Pancreas (tissue), 10 donors: ENCODE measurements at regions not wholly inside any gene's neighbourhood (a gene's known extent, or its start where the extent isn't known, plus 50 kb on each side); places are given as distances from the start of the nearest gene placed in this dataset.
"Not testable (repeated sequence)": the region's sequence is repeated elsewhere in the genome, so short reads cannot be mapped to it uniquely, and the experiment has no call there.

Source experiments
- ATAC-seq, 4 donors: fragments of 200-7000 bp; cut with Tn5 transposase; one replicate each; pipeline versions ENCODE4 v1.8.0 to v1.9.1; 2020; ENCODE audit warnings: mild to moderate bottlenecking in 4 of 4, moderate library complexity in 4 of 4
- DNase-seq, 6 donors: peaks; one replicate each; pipeline ENCODE4 v3.0.0-alpha.2; 2020
- FAIRE-seq: peaks from 2 replicates; lab custom pipeline; 2012; peaks lifted over from hg19 to GRCh38; lab: Jason Lieb, UNC
- H3K27ac ChIP-seq, 4 donors: fragments of 200-600 bp; sonication (generic); 1 replicate in 3 of 4; 2 replicates in 1 of 4; pipeline versions ENCODE4 v1.5.0 to v1.8.0; 2020
- H3K27me3 ChIP-seq, 4 donors: fragments of 200-600 bp; one replicate each; pipeline ENCODE4 v1.8.0; 2021
- H3K36me3 ChIP-seq, 3 donors: fragments of 200-600 bp; sonication (generic) in 1 of 3; one replicate each; pipeline versions ENCODE4 v1.5.0 to v1.8.0; 2020 to 2021
- H3K4me1 ChIP-seq, 3 donors: fragments of 200-600 bp; one replicate each; pipeline ENCODE4 v1.8.0; 2021
- H3K4me3 ChIP-seq, 4 donors: fragments of 200-600 bp; sonication (generic) in 2 of 4; one replicate each; pipeline versions ENCODE4 v1.5.0 to v1.8.0; 2020 to 2021
- H3K9me3 ChIP-seq, 4 donors: fragments of 200-600 bp; one replicate each; pipeline ENCODE4 v1.8.0; 2021
- whole genome bisulfite sequencing, 2 donors: extraction: QIAGEN DNeasy Blood & Tissue Kit; methylation state at CpG; one replicate each; pipeline ENCODE4 v1.1.7; 2013; 5-methylcytosine and 5-hydroxymethylcytosine counted together
- intact Hi-C, 3 donors: fragments of 100-400 bp; cut with DNase I; formaldehyde crosslinking; loops; one replicate each; pipeline versions ENCODE4 v1.11.1 to v1.14.2; 2022
- TF ChIP-seq, protein P1 (sequence below), 4 donors: fragments of 200-600 bp; sonication (generic) in 3 of 4; IDR thresholded peaks; one replicate each; pipeline versions ENCODE4 v1.5.0 to v1.8.0; 2021; ENCODE audit warnings: antibody characterized with exemption in 4 of 4
- donor health status: healthy with polysubstance abuse.
- donor health status: DM: no; HTN: no; CAD: no; lungs with moderate emphysema.
- donor health status: DM: no; HTN: no; CAD: no.
- donor health status: control.
- donor health status: control.
- donor health status: Bipolar disorder and iron deficiency.
- donor health status: DM: yes; HTN: yes; CAD: no.
- donor health status: DM: no; HTN: no; CAD: no.
- donor health status: DM: no; HTN: no; CAD: no.
- donor health status: DM: yes; HTN: yes; CAD: no.

- Histone ChIP-seq H3K27me3 (no peaks in the 10 kb centered on the region), H3K9me3 (no peaks in the 10 kb centered on the region), H3K36me3 (no peaks in the 10 kb centered on the region), H3K4me3 (no peak overlapping the region), H3K4me1 (no peaks in the 10 kb centered on the region), H3K27ac (no peak overlapping the region)
- ATAC-seq = no peak
- FAIRE-seq = no peak
- no peak for DNase-seq
- WGBS, 2 donors = 45 to 50% methylated on average over 4 of the region's 4 CpGs
- intact Hi-C loops = no loop called here
- TF ChIP-seq, protein P1, sequence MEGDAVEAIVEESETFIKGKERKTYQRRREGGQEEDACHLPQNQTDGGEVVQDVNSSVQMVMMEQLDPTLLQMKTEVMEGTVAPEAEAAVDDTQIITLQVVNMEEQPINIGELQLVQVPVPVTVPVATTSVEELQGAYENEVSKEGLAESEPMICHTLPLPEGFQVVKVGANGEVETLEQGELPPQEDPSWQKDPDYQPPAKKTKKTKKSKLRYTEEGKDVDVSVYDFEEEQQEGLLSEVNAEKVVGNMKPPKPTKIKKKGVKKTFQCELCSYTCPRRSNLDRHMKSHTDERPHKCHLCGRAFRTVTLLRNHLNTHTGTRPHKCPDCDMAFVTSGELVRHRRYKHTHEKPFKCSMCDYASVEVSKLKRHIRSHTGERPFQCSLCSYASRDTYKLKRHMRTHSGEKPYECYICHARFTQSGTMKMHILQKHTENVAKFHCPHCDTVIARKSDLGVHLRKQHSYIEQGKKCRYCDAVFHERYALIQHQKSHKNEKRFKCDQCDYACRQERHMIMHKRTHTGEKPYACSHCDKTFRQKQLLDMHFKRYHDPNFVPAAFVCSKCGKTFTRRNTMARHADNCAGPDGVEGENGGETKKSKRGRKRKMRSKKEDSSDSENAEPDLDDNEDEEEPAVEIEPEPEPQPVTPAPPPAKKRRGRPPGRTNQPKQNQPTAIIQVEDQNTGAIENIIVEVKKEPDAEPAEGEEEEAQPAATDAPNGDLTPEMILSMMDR (IDR thresholded peaks at IDR 0.05) = no peak
Observed at GRCh38 chr4:100340512-100341485, 150.5 kb upstream of the DDIT4L start.

GRCh38 chr4:100339870-100340269 is 149.6 kb upstream of the DDIT4L start:
- Histone ChIP-seq H3K4me1 (no peaks in the 10 kb centered on the region), H3K4me3 (no peak overlapping the region), H3K27me3 (no peaks in the 10 kb centered on the region), H3K36me3 (no peaks in the 10 kb centered on the region), H3K27ac (no peak overlapping the region), H3K9me3 (no peaks in the 10 kb centered on the region)
- FAIRE-seq (no peak), DNase-seq (no peak), ATAC-seq (no peak)
- WGBS, 2 donors = 75 to 84% methylated on average over 4 of the region's 4 CpGs
- TF ChIP-seq, protein P1 (IDR thresholded peaks at IDR 0.05) = no peak
- intact Hi-C loops = no loop called here

DNA sequence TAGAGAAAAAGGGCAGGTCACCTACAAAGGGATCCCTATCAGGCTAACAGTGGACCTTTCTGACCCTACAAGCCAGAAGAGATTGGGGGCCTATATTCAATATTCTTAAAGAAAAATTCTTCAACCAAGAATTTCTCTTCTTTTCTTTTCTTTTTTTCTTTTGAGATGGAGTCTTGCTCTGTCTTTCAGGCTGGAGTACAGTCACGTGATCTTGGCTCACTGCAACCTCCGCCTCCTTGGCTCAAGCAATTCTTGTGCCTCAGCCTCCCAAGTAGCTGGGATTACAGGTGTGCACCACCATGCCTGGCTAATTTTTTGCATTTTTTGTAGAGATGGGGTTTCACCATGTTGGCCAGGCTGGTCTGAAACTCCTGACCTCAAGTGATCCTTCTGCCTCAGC is 143.2 kb upstream of the DDIT4L start:
- ATAC-seq, H3K4me1 ChIP-seq, H3K27me3 ChIP-seq, FAIRE-seq, H3K4me3 ChIP-seq, intact Hi-C loops, H3K27ac ChIP-seq, H3K9me3 ChIP-seq, DNase-seq, H3K36me3 ChIP-seq: not testable (repeated sequence)
- WGBS, 2 donors = 74 to 75% methylated on average over 2 of the region's 2 CpGs

- no peak overlapping the region for H3K4me3 ChIP-seq
Observed at GRCh38 chr4:100317032-100317864, 127.0 kb upstream of the DDIT4L start.

DNA sequence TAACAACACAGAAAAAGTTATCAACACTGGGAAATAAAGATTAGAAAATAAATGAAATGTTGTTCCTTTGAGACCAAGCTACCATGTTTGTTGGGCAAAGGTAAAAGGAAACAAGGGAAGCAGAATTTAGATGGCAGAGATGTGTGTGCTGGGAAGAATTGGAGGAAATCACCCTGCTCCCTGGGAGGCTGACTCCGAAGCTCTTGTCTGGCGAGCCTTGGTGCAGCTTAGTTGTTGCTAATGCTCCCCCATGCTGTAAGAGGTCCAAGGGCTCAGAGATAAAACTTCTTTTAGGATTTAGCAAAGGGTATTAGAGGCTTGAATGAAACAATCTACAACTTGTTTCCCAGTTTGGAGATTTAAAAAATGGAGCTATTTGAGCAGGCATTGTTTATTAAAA is 123.8 kb upstream of the DDIT4L start:
- H3K27me3 ChIP-seq = no peaks in the 10 kb centered on the region
- no peak overlapping the region for H3K27ac ChIP-seq
- TF ChIP-seq, protein P1 (IDR thresholded peaks at IDR 0.05) = no peak
- FAIRE-seq = no peak
- no peak overlapping the region for H3K4me3 ChIP-seq
- H3K36me3 ChIP-seq = no peaks in the 10 kb centered on the region
- no peak for ATAC-seq
- H3K4me1 ChIP-seq = no peaks in the 10 kb centered on the region
- intact Hi-C loops = no loop called here
- H3K9me3 ChIP-seq = no peaks in the 10 kb centered on the region
- no peak for DNase-seq
- WGBS, 2 donors = 77 to 79% methylated on average over 2 of the region's 2 CpGs

More at GRCh38 chr4:100317032-100317864, 127.0 kb upstream of the DDIT4L start:
- Histone ChIP-seq H3K4me1 (no peaks in the 10 kb centered on the region), H3K27ac (no peak overlapping the region), H3K36me3 (no peaks in the 10 kb centered on the region), H3K27me3 (no peaks in the 10 kb centered on the region), H3K9me3 (no peaks in the 10 kb centered on the region)
- intact Hi-C loops = no loop called here
- WGBS, 2 donors = 29 to 33% methylated on average over 7 of the region's 7 CpGs
- DNase-seq = no peak
- no peak for ATAC-seq
- no peak for FAIRE-seq
- TF ChIP-seq, protein P1 (IDR thresholded peaks at IDR 0.05) = no peak
